Activated gamma-delta T cell (primary cell): ENCODE measurements at regions not wholly inside any gene's neighbourhood (a gene's known extent, or its start where the extent isn't known, plus 50 kb on each side); places are given as distances from the start of the nearest gene placed in this dataset.

Source experiments
- DNase-seq: peaks from one replicate; lab custom pipeline; 2025; lab: John Stamatoyannopoulos, UW

DNA sequence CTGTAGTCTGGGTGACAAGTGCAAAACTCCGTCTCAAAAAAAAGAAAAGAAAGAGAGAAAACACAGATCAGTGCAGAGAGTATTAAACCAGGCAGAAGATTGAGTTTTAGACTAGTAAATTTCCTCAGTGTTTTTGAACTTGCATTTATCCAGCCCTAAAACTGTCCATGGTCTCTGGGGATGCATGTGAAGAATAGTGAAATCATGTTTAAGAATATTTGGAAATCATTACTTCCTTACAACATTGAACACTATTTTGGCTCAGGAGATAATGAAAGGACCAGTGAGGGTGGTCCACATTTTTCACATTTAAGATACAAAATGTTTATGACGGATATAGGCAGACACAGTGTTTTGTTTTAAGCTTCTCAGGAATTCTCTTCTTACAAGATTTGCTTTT, 195.8 kb upstream of the RASGEF1B start:
- DNase-seq: no peak

GRCh38 chr4:81666491-81666890, 194.8 kb upstream of the RASGEF1B start:
- no peak for DNase-seq

DNA sequence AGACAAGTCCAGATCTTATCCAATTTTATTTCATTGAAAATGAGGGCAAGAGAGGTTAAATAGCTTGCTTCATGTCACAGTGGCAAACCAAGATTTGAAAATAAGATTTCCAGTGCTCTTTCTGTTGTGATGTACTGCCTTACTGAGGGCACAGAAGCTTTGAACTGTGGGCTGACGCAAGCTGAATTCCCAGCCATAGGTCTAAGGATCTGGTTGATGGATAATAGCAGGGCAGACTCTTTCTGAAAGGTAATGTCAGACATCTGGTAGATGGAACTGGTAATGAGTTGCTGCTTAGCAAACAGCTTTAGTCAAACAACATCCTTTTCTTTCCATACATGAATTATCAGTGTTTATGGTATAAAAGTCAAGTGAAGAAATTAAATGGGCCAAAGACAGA, 193.9 kb upstream of the RASGEF1B start:
- no peak for DNase-seq

GRCh38 chr4:81665045-81665444, 193.3 kb upstream of the RASGEF1B start:
- no peak for DNase-seq

DNA sequence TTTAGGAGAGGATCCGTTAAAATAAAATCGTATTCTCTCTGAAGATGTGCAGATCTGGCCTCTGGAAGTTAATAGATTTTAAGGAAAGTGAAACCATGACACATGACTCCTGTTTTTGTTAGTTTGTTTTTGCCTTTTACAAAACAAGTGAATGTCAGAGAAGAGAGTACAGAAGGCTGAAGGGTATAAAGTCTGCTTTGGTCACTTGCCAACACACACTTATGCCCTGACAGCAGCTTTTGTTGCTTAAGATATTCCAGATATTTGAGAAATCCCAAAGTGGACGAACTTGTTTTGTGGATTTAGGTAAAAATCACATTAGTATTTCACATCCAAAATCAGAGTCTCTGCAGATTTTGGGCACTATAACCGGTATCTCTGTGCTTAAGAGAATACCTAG, 192.4 kb upstream of the RASGEF1B start:
- no peak for DNase-seq

DNA sequence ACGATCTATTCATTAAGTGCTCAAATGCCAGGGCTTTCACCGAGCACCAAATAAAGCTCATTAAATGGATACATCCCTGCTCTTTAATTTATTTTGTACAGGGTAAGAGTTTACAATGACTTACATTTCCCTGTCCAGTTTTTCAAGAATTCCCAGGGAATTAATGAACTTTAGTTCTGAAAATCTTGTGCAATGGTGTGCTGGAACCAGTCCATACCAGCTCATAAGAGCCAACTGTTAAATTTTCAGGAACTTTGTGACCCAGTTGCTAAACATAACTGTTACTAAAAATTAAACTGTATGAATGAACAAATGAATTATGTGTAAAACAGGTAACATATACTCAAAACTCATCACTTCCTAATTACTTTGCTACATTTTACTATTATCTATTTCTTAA, 191.7 kb upstream of the RASGEF1B start:
- DNase-seq: no peak

GRCh38 chr4:81659051-81659450, 187.3 kb upstream of the RASGEF1B start:
- no peak for DNase-seq

GRCh38 chr4:81652069-81652478, 180.4 kb upstream of the RASGEF1B start:
- no peak for DNase-seq

DNA sequence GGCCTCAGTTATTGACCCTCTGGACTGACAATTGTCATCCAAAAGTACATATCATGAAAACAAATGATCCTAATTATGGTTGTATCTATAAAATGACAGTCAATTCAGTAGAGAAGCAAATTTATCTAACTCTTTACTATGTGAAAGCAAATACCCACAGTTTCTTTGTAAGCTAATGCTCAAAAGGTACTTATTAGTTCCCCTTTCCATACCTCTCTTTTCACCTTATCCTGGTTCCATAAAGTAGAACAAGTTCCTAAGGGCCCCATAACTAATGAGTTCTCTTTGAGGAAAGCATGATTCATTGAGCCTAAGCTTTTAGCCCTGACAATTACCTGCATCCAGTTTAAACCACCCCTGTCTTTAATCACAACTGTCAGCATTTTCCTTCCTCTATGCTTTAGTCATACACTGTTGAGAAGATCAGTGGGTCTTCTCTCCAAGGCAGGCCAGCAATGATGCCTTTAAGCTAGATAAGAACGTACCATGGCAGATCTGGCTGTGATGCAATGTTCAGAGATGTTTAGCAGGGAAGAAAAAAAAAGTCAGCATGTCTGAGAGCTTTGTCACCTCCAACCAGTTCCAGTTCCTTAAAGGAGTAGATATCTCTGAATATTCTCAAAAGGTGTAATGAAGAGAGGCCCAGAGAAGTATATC, 179.7 kb upstream of the RASGEF1B start:
- no peak for DNase-seq

- no peak for DNase-seq
Measured at GRCh38 chr4:81650606-81651242, 179.0 kb upstream of the RASGEF1B start.

DNA sequence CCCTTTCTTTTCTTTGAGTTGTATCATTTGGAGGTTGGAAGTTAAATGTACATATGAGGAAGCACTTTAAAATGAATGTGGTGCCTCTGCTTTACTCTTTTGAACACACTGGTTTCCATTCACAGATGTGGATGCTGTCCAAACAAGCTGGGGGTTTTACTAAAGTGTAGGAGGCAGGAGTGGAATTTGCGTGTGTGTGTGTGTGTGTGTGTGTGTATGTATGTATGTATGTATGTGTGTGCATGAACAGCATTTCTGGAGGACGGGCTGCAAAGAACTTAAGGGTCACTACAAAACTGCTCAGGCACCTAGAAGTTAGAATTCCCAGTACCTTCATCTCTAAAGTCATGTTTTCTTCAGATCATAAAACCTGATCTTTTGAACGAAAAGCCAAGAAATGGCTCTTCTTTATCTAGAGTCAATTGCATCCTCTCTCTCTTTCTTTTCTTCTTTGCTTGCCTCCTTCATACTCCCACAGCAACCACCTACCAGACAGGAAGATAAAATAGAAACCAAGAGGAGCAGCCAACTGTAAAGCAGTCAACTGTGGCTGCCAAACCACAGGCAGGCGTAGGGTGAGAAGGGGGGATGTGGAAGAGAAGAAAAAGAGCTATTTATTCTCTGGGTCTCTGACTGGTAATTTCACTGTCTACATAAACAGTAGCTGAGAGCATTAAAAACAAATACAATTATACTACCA, 177.0 kb upstream of the RASGEF1B start:
- DNase-seq: no peak

- DNase-seq: no peak
Measured at GRCh38 chr4:81647388-81647787, 175.7 kb upstream of the RASGEF1B start.

- DNase-seq: no peak
Measured at GRCh38 chr4:81642543-81642942, 170.8 kb upstream of the RASGEF1B start.

DNA sequence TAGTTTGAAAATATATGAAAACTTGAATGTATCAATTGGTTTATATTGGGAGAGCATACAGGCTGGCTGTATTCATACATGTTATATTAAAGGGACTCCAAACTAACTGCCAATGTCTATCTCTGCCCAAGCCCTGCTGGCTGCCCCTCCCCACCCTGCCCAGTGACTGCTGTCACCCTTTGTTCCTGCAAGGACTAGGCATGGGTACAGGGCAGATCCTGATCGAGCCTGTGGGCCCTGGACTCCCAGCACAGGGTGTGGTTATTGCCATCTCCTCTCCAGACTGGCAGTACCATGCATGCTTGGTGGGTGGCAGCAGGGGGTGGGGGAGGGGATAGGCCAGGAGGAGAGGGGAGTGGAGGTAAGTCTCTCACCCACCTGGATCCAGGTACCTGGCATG, 167.5 kb upstream of the RASGEF1B start:
- no peak for DNase-seq

- DNase-seq: no peak
Measured at GRCh38 chr4:81638698-81639097, 167.0 kb upstream of the RASGEF1B start.

DNA sequence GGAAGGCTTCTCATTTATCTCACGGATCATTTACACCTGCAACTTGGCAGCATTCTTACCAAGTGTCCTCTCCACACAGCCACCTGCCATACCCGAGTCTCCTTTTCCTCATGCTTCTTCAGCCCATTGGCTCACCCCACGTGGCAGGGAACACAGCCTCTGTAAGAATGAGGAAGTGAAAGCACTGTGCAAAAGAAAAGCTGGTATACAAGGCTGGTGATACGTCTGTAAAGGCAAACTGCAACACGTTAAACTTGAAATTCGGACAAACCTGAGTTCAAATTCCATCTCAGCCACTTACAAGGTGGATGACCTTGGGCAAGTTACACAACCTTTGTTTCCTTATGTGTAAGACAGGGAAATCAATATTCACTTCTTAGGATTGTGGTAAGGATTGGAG, 164.0 kb upstream of the RASGEF1B start:
- no peak for DNase-seq

DNA sequence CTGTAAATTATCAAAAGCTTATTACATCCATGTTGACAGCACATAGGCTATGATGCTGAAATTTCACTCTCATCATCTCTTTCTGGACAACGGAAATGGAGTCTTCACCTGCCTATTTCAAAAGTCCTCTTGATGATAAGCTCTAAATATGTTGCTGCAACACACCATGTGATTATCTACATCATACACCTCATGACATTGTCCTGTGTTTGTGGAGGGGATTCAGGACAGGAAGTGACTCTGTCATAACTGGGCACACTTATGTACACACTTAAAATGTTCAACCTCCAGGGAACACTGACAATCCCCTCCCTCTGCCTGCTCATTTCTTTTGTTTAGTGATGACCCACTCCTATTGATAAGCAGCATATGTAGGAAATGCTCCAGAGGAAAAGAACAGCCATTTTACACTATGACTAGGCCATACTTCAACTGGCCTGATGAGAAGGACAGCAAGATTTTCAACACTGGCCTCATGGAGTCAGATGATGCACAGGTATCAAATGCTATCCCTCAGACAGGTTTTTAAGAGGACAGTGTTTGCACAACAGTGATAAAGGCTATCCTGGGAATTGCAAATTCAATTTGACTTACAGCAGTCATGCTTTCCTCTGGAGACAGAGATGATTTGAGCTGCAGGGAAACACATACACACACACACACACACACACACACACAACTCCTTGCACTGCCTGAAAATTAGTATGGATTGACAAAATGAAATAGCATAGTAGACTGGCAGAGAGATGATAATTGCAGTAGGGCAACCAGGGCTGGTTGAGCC, 163.3 kb upstream of the RASGEF1B start:
- DNase-seq: no peak

DNA sequence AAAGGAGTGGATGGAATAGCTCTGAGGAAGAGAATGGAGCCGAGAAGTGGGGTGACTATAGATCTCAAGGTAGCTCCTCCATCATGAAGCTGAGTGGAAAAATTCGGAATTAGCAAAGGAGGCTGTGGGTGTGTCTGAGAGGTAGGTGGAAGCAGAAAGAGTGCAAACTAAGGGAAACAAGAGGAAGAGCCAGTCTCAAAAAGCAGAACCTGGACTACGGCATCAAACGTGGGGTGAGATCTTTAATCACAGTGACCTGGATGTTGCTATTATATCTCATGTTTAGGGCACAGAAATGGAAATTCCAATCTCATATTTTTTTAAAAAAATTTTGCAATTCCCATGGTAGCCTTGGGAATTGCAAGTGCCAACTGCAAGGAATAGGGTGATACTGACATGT, 162.5 kb upstream of the RASGEF1B start:
- no peak for DNase-seq

- no peak for DNase-seq
Measured at GRCh38 chr4:81632581-81633299, 161.0 kb upstream of the RASGEF1B start.

DNA sequence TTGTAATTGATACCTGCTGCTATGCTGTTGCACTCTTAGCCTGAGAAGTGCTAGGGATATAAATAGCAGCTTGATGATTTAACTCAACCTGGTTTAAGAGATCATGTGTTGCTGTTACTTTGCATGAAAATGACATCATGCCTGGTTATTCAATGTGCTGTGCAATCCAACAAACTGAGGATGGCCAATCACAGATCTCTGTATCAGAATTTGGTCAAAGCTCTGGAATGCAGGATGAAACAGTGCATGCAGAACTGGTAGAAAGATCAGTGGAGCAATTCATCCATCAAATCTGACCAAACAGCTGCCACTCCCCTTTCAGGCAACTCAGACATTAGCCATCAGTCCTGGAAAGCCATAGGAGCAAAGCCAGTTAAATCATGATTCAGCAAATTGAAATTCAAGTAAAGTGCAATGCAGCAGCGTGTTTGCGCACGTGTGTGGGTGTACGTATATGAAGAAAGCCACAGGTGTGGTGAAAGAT, 160.3 kb upstream of the RASGEF1B start:
- no peak for DNase-seq

DNA sequence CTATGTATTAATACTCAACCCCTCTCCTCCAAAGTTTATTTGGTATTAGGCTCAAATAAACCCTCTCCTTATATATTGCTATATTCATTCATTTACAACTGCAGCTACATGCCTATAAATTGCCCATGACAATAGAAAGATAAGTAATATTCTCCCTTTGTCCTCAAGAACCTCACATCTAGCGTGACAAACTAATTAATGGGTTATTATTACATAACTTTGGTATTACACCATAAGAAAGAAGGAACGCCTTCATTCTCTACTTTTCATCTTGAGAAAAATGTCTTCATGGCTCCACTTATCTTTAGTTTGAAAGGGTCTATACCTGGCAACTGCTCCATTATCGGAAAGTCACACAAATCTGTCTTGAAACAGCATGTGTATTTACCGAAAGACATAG, 157.7 kb upstream of the RASGEF1B start:
- no peak for DNase-seq

GRCh38 chr4:81628489-81628888, 156.8 kb upstream of the RASGEF1B start:
- no peak for DNase-seq
